Right renal cortex interstitium (tissue), 3 donors: ENCODE measurements at regions not wholly inside any gene's neighbourhood (a gene's known extent, or its start where the extent isn't known, plus 50 kb on each side); places are given as distances from the start of the nearest gene placed in this dataset.
A peak's percentile ranks its signal among the peaks of the same experiment; 100 is the strongest.
"Not testable (repeated sequence)": the region's sequence is repeated elsewhere in the genome, so short reads cannot be mapped to it uniquely, and the experiment has no call there.

ENCODE experiments used
- DNase-seq, 3 donors: peaks; one replicate each; pipeline ENCODE4 v3.0.0-alpha.2; 2013; ENCODE audit warnings: low read depth in 3 of 3, low spot score in 2 of 3

DNA sequence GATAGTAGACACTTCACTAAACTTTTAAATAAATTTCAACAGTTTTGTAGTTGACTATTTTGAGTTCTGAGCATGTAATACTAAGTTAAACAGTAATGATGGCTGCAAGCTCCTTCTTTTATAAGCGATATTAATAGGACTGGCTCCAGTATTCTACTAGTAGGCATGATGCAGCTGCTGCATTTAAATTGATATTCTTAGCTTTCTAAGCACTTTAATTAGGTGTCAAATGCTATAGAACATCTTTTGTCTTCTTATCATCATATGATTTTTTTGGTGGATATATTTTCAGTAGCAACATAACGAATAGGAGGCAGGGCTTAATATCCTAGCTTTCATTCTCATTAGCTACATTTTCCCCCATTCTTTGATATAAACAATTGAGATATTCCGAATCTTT is 141.1 kb downstream of the FBXO4 start:
- no peak for DNase-seq

DNA sequence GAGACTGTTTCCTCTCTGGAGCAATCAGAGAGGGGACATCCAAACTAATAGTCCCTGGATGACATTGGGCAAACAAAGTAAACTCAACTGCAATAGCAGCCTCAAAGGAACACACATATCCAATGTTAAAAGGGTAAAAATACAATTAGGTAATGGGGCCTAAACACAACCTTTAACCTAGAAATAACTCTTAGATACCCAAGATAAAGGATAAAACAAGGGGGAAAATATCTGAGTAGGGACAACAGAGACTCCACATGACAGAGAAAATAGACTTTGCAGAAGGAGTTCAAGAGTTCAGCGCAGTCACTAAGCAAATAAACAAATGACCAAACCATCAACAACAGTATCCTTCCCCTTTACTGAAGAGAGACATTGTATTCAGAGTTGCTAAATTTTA is 149.3 kb downstream of the FBXO4 start:
- DNase-seq: no peak

DNA sequence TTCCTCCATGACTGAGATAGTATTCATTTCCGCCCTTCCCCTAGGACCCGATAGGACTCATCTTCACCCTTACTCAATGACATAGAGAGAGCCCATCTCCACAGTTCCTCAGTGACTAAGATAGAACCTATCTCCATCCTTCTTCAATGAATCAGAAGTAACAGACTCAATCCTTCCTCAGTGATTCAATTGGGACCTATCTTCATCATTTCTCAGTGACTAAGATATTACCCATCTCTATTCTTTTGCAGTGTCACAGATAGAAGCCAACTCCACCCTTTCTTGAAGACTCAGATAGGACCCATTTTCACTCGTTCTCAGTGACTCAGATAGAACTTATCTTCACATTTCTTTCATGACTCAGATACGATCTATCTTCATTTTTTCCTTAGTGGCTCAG is 164.6 kb downstream of the FBXO4 start:
- no peak for DNase-seq

- DNase-seq: no peak
Measured at GRCh38 chr5:42090162-42090561, 165.1 kb downstream of the FBXO4 start.

GRCh38 chr5:42099846-42100245 is 174.8 kb downstream of the FBXO4 start:
- DNase-seq: not testable (repeated sequence)

GRCh38 chr5:42108468-42108867 is 183.4 kb downstream of the FBXO4 start:
- DNase-seq: no peak

DNA sequence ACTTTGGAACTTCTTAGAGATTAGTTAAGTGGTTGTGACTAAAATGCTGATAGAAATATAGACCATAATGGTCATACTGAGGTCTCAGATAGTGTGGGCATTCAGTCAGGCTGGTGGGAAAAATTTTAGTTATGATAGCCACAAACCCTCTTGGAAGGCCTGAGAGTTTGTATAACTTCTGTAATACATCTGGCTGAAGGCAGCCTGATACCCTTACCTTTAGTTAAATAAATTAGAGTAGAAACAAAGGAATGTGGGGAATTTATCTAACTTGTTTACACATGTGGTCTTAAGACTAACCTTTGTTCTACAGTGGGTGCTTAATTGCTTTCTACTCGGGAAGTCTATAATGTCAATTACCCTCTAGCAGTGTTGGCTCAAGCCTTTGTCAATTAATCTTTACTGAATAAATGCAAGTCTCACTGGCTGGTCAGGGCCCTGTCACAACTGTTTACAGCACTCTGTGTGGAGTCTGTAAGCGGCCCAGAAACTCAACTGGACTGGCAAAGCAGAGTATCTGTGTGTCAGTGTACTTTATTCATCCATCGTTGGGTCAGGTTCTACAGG is 184.0 kb downstream of the FBXO4 start:
- DNase-seq: no peak

GRCh38 chr5:42115721-42116120 is 190.6 kb downstream of the FBXO4 start:
- not testable (repeated sequence) for DNase-seq

- DNase-seq: no peak
Measured at GRCh38 chr5:42120070-42120469, 195.0 kb downstream of the FBXO4 start.

GRCh38 chr5:42121401-42121800 is 196.3 kb downstream of the FBXO4 start:
- DNase-seq: peak in 1 of 3 donors; percentile 36

DNA sequence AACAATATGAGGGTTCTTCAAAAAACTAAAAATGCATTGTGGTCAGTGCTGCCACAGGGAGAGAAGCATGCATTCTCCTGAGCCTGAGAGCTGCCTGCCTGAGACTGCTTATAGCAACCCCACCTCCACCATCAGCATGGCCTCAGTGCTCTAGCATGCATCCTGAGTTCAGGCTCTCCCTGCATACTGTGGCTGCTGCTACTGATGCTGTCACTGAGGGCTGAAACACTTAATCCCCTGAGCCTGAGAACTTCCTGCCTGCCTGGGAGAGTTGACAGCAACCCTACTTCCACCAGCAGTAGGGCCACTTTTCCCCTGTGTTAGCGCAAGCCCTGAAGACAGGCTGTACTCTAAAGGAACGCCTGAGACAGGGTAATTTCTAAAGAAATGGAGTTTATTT is 206.0 kb downstream of the FBXO4 start:
- no peak for DNase-seq

- DNase-seq: no peak
Measured at GRCh38 chr5:42143361-42143760, 218.3 kb downstream of the FBXO4 start.

DNA sequence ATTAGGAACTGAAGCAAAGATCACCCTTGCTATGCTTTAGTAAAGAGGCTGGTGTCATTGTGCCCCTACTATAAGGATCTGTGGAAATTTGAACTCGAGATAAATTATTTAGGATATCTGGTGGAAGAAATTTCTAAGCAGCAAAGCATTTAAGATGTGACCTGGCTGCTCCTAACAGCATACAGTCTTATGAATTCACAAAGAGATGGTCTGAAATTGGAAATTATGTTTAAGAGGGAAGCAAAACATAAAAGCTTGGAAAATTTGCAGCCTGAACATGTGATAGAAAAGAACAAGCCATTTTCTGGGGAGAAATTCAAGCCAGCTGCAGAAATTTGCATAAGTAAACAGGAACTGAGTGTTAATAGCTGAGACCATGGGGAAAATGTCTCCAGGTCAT is 223.7 kb downstream of the FBXO4 start:
- no peak for DNase-seq

GRCh38 chr5:42157215-42157614 is 232.1 kb downstream of the FBXO4 start:
- DNase-seq: no peak

- no peak for DNase-seq
Measured at GRCh38 chr5:42163083-42163482, 238.0 kb downstream of the FBXO4 start.

DNA sequence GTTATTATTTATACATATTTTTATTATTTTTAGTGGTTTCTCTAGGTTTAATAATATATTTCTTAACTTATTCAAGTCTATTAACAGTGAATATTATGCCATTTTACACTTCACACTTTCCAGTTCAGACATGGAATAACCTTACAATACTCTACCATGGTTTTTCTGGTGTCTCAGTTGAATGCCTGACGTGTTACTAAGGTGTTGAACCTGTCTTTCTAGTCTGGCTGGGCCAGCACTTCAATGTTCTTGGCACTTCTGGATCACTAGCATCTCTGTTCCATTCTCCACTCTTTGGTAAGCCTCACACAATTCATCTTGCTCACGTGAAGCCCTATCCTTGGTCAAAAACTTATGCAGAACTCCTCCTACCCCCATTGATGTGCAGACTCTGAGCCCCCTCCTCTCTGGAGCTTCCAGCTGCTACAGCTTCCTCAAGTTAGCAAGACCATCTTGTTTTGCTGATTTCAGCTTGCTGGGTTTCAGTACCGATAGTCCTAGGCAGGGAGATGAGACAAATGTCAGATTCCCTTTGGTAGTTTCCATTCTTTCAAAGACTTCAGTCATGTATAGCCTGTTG is 243.1 kb downstream of the FBXO4 start:
- no peak for DNase-seq

- DNase-seq: not testable (repeated sequence)
Measured at GRCh38 chr5:42176118-42176517, 247.1 kb upstream of the GHR start.

DNA sequence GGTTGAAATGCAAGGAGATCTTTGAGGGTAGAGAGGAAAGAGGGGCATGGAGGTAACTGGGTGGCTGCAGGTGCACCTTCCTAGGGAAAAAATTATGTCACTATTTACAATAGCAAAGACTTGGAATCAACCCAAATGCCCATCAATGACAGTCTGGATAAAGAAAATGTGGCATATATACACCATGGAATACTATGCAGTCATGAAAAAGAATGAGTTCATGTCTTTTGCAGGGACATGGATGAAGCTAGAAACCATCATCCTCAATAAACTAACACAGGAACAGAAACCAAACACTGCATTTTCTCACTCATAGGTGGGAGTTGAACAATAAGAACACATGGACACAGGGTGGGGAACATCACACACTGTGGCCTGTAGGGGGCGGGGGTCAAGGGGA is 243.4 kb upstream of the GHR start:
- DNase-seq: not testable (repeated sequence)

DNA sequence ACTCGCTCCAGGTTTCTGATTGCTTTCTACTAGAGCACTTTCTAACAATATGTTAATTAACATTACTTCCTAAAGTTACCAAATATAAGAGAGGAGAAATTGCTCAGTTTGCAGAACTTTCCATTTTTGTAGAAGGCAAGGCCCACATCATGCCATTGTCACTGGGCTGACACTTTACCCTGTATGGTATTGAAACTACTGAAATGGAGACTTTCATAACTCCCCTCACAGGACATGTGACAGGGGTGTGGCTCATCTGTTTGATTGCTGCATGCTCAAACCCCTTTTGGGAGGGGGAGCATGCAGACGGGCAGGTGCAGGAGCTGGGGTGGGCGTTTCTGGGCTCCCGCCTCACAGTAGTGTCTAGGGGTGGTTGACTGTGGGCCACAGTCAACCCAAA is 206.3 kb upstream of the GHR start:
- DNase-seq: no peak

- no peak for DNase-seq
Measured at GRCh38 chr5:42217791-42218190, 205.4 kb upstream of the GHR start.

DNA sequence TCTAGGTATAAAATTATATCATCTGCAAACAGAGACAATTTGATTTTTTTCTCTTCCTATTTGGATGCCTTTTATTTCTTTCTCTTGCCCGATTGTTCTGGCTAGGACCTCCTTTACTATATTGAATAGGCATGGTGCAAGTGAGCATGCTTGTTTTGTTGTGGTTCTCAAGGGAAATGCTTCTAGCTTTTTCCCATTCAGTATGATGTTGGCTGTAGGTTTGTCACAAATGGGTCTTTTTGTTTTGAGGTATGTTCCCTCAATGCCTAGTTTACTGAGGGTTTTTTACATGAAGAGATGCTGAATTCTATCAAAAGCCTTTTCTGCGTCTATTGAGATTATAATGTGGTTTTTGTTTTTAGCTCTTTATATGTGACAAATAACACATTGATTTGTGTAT is 198.2 kb upstream of the GHR start:
- DNase-seq: no peak

GRCh38 chr5:42228279-42228678 is 195.0 kb upstream of the GHR start:
- DNase-seq: no peak

GRCh38 chr5:42230839-42231238 is 192.4 kb upstream of the GHR start:
- no peak for DNase-seq
